ENCODE measurements at regions not wholly inside any gene's neighbourhood (a gene's known extent, or its start where the extent isn't known, plus 50 kb on each side); places are given as distances from the start of the nearest gene placed in this dataset.

- TF ChIP-seq CTCF (IDR thresholded peaks at IDR 0.05; ENCODE audit: poor library complexity, severe bottlenecking) (no peak), POLR2AphosphoS5 (IDR thresholded peaks at IDR 0.05) (no peak), RAD21 (conservative IDR thresholded peaks at IDR 0.05) (no peak), TAF1 (IDR thresholded peaks at IDR 0.05; ENCODE audit: low read depth) (no peak)
Measured at GRCh38 chr16:61371881-61372280, 664.4 kb downstream of the CDH8 start.

Measured in neural cell (in vitro differentiated cells).